Sciatic nerve (tissue), 2 donors: ENCODE measurements at regions not wholly inside any gene's neighbourhood (a gene's known extent, or its start where the extent isn't known, plus 50 kb on each side); places are given as distances from the start of the nearest gene placed in this dataset.
"Not testable (repeated sequence)": the region's sequence is repeated elsewhere in the genome, so short reads cannot be mapped to it uniquely, and the experiment has no call there.

ENCODE experiments used
- ATAC-seq: fragments of 200-7000 bp; cut with Tn5 transposase; one replicate; pipeline ENCODE4 v1.9.1; 2020; ENCODE audit warnings: mild to moderate bottlenecking, moderate library complexity
- DNase-seq: peaks from one replicate; pipeline ENCODE4 v3.0.0-alpha.2; 2020; ENCODE audit warnings: low spot score
- intact Hi-C: fragments of 100-400 bp; cut with DNase I; formaldehyde crosslinking; loops from one replicate; pipeline ENCODE4 v1.14.2; 2022
- donor health status: DM: no; HTN: no; CAD: no.
- donor health status: DM: no; HTN: no; CAD: no.

DNA sequence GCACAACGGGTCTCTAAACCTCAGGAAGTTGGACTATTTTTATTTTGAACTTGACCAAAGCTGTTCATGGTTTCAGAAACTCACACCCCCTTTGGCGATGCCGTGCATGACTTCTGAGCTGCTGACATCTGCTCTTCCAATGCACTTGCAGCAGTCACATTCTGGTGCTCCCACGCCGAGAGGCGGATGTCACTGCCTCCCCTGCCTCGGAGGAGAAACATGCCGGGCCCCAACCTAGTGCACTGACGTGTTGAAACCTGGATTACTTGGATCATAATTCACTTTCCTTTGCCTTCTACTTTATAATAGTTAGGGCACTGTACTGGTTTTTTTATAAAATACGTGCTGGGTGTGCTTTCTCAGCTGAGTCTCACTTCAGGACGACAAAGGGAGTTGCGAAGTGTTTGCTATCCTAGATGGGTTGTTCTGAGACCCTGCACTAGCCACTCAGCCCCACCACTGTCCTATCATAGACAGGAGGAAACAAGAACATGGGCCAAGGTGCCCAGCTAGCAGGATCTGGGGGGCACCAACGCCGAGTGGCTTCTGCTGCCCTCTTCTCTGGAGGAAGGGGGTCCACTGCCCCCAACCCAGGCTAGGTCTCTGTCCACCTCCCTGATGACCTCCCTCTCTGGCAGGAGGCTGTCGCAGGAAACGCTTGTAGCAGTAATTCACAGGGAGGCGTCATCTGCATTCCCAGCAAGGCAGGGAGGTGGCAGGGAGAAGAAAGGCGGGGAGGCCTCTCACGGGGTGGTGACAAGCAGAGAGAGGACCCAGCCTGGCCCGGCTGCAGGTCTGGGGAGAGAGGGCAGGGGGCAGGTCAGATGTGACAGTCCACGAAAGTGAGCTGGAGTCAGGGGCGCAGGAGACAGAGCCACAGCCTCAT is 158.8 kb upstream of the IQSEC1 start:
- DNase-seq = no peak
- ATAC-seq = no peak
- intact Hi-C loops = no loop called here

DNA sequence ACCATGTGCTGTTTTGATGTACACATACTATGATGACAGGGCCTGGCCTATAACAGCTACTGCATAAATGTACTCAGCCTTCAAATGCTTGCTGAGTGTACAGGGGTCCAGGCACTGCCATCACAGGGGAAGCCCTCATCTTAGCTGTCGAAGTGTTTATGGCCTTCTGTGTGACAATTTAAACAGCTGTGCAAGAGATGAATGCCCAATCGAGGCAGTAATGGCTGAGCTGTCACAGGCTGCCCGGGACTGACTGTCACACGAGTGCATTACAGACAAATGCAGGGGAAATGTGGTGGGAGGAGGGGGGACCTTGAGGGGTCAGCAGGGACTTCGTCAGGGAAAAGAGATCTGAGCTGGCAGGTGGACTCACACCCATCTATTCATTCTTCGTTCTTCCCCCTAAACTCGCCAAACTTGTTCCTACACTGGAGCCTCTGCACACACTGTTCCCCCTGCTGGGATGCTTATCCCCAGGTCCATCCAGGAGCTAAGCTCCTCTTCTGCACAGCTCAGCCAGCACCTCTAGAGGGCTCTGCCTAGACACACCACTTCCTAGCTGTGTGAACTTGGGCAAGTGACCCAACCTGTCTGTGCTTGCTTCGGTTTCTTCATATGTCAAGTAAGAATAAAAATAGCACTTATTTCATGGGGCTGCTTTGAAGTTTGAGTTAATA is 156.2 kb upstream of the IQSEC1 start:
- no peak for ATAC-seq
- intact Hi-C loops = no loop called here
- DNase-seq = no peak

DNA sequence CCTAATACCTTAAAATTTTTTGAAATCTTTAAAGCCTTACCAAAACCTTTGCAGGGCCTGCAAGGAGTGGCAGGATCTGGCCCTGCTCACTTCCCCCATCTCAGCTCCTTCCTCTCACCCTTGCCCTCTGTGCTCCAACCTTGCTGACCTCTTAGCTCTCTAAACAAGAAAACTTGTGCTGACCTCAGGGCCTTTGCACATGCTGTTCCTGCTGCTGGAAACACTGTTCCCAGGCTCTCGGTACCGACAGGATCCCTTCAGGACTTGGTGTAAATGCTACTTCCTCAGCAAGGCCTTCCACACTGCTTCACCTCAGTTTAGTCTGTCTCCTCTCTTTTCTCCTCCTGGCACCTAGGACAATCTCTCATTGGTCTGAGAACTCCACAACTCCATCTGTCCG is 155.4 kb upstream of the IQSEC1 start:
- intact Hi-C loops = no loop called here
- ATAC-seq (no peak), DNase-seq (no peak)

DNA sequence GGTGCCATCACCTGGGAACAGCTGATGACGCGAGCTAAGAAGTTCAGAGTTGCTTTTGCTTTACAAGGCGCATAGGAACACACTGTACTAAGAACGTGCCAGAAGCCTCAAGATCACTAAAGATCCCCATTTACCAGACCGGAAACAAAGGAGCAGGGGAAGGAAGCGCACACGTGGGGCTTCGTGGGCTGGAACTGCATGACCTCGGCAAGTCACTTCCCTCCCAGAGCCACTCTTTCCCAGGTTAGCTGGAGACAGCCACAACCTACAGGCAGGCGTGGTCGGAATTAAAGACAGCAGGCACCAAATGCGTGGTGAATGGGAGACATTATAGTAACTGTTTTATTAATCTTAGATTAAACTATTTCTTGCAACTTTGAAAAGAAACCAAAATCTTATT is 154.9 kb upstream of the IQSEC1 start:
- DNase-seq, intact Hi-C loops, ATAC-seq: not testable (repeated sequence)

DNA sequence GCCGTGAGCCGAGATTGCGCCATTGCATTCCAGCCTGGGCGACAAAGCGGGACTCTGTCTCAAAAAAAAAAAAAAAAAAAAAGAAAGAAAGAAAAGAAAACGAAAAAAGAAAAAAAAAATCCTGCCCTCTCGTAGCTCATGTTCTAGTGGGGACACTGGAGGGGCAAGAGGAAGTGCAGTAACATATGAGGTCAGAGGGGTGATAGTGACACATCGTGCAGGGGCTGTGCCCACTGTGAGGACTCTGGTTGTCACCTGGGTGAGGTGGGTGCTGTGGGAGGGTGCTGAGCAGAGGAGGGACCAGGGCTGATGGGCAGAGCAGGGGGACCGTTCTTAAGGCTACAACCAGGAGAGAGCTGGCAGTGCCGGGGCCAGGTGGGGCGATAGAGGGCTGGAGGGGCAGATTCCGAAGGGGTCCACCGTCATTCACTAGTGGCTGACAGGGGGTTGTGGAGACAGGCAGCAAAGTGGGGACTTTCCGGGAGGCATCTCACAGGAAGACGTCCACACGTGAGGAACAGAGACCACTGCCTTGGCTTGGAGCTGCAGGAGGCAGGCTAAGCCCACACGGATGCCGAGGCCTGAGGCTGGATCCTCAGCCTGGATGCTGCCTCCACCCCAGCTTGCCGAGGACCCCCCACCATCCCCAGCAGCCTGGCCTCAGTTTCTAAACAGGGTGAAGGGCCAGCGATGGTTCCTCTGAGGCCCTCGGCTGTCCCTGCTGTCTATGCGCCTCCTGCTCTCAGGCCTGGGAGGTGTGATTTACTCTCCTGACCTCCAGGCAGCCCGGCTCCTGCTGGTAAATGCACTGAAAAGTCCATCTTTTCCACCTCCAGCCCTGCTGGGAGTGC is 154.3 kb upstream of the IQSEC1 start:
- intact Hi-C loops = no loop called here
- ATAC-seq = no peak
- DNase-seq = no peak

DNA sequence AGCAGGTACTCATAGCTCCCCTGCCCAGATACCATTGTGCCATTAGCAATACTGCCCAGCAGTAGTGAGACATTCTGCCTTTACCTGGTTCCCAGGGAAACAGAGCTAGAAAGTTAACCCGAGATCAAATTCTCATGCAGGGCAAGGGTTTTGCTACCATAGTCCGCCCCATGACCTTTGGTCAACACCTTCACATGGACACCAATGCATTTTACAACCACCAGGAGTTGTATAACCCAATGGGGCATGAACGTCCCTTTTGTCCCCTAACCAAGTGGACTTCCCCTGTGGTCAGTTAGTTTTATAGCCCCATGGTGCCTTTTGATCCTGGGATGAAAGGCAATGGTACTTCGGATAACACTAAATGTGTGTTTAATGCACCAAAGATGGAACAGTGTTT is 151.7 kb upstream of the IQSEC1 start:
- DNase-seq (no peak), ATAC-seq (no peak)
- intact Hi-C loops = no loop called here

DNA sequence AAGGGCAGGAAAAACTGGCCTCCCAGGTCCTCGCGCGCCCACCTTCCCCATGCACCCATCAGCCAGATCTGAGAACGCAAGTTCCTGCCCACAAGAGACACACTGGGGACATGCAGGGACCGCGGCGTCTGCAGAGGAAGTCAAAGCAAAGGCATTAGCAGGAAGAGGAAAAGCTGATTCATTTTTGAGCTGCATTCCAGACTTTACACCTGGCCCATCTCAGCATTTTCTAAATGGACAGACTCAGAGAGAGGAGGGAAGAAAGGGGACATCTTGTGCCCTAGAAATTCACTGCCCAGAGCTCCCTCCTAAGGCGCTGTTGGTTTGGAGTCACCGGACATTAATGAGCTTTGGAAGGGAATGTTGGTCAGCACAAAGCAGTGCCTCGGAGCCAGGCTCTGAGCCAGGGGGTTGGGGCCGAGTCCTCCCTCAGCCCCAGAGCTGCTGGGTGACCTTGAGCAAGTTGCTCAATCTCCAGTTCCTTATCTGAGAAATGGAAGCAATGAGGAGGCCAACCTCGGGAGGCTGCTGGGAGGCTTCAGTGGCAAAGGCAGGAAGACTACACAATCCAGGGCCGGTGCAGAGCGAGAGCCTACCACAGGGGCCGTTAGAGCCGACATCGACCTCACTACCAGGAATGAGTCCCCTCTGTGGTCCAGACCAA is 150.5 kb upstream of the IQSEC1 start:
- intact Hi-C loops = no loop called here
- DNase-seq (no peak), ATAC-seq (no peak)

DNA sequence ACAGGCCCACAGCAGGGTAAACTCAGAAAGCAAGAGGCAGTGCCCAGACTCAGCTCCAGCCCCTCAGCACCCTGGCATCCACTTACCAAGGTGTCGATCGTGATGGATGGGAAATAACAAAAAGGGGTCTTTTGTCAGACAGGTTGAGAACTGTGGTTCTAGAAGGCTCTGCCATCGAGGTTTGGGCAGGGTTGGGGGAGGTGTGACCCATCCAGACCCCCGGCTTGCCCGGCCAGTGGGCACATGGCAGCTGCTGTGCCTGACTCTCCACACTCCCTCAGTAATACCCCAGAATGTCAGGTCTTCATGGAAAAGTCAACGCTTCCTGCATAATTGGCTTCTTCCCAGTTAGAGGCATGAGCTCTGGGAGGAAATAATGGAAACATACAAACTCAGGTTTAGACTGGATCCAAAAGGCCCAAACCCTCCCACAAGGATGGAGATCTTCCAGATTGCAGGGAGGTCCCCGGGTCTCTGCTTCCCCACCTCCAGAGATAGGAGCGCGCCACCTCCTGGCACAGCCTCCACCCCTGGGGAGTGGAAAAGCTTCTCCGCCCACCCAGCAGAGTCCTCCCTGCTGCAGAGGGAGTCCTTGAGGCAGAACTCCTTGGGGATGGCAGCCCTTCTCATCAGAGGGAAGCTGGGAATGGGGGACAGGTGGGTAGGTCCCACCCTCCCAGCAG is 149.8 kb upstream of the IQSEC1 start:
- ATAC-seq = no peak
- intact Hi-C loops = no loop called here
- DNase-seq = no peak

DNA sequence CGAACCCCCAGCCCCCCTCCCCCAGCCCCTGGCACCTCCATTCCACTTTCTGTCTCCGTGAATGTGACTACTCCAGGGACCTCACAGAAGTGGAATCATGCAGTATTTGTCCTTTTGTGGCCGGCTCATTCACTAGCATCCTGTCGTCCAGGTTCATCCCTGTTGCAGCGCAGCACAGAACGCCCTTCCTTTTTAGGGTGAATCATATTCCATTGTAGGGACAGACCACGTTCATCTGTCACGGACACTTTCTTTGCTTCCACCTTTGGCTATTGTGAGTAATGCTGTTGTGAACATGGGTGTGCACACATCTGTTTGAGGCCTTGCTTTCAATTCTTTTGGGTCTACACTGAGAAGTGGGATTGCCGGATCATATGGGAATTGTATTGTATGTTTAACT is 148.9 kb upstream of the IQSEC1 start:
- DNase-seq (no peak), ATAC-seq (no peak)
- intact Hi-C loops = no loop called here

DNA sequence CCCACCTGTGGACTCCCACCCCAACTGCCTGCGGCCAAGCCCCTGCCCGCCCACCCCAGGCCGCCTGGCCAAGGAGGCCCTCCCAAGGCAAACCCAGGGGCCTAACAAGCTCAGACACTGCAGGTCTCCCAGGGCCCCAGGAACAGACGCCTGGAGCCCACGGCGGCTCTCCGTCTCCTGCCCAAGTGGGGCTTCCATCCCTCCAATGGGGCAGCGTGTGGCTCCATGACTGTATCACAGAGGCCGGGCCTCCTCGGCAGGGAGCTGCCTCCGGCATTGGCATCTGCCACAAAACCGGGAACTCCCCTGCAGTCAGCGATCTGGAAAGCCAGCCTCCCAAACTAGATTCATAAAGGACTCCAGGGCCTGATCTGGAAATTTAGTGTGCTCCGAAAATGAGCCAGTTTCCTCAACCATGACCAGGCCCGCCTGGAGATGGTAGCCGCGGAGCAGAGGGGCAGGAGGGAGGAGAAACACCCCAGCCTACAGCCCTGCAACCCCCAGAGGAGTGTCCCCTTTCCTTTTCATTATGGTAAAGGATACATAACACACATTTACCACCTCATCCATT is 148.3 kb upstream of the IQSEC1 start:
- intact Hi-C loops = no loop called here
- DNase-seq = no peak
- ATAC-seq = no peak

DNA sequence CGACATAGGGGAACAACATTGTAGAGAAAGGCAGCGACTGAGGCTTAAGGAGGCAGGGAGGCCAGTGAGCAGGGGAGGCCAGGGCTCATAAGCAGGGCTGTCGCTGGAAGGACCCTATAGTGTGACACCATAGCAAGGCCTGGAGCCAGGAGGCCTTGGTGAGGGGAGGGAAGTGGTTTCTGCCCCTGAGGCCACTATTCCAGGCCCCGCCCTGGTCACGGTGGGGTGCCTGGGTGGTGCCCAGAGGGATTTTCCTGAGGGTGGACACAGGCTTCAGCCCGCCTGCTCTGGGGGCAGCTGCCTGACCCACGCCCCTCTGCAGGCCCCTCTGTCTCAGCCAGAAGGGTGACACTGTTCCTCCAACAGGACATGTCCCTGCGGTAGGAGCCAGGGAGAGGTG is 147.8 kb upstream of the IQSEC1 start:
- intact Hi-C loops = no loop called here
- ATAC-seq (no peak), DNase-seq (no peak)

DNA sequence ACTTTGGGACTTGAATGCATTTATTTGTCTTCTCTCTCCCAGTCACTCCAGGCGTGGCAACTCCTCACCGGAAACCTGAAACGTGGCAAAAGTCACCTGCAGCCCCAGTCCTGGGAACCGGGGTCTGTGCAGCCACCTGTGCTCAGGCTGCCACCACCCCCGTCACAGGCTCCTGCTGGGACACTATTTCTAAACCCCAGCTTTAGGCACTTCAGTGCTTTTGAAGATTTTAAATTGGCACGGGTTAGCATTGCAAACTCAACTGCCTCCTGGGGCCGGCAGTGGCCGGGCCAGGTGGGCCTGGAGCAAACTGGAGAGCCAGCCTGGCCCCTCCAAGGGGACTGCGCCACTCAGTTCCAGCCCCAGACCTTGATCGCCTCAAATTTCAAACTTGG is 146.7 kb upstream of the IQSEC1 start:
- no peak for DNase-seq
- ATAC-seq = no peak
- intact Hi-C loops = no loop called here

DNA sequence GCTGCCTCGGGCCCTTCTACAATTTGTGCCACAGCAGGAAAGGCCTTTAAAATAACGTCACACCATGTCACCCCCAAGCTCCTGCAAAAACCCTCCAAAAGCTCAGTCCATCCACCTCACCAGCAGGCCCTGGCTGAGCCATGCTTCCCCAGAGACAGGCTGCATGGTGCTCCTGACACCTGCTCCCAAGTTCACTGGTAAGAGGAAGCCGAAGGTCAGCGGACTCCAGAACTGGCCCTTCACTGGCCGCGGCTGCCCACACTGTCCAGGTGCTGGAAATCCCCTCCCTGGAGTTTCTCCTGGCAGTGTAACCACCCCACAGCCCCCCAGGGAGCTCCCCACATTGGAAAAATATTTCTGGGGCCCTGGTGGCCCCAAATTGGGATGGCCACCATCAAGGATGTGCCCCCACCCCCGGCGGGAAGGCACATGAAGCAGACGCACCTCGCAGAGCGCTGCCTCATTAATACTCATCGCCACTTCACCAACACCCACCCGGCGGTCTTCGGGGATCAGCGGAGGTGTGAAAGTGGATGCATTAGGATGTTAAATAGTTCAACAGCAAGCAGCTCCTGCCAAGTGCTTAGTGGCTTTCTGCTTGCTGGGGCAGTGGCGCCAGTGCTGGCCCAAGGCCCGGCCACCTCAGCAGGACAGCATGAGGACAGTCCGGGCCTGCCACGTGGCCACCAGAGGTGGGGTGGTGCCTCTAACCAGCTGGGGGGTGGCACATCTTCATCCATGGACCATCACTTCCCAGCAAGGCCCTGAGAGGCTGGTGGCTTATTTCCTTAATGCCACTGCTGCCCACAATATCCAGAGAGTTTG is 146.1 kb upstream of the IQSEC1 start:
- ATAC-seq (no peak), DNase-seq (no peak)
- intact Hi-C loops = no loop called here

DNA sequence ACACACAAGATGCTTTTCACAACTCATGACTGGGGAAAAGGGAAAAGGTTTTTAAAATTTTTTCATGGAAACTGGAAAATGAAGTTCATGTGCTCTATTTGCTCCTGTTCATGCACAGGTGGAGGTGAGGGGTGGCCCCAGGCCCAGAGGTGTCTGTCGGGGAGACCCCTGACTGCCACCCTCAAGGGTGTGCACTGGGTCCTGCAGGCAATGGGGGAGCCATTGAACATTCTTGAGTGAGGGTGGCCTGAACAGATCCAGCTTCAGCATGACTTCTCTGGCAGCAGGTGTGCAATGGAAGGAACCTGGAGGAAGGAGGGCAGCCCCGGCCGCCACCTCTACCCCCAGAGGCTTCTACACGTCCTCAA is 145.3 kb upstream of the IQSEC1 start:
- DNase-seq (no peak), ATAC-seq (no peak)
- intact Hi-C loops = no loop called here

DNA sequence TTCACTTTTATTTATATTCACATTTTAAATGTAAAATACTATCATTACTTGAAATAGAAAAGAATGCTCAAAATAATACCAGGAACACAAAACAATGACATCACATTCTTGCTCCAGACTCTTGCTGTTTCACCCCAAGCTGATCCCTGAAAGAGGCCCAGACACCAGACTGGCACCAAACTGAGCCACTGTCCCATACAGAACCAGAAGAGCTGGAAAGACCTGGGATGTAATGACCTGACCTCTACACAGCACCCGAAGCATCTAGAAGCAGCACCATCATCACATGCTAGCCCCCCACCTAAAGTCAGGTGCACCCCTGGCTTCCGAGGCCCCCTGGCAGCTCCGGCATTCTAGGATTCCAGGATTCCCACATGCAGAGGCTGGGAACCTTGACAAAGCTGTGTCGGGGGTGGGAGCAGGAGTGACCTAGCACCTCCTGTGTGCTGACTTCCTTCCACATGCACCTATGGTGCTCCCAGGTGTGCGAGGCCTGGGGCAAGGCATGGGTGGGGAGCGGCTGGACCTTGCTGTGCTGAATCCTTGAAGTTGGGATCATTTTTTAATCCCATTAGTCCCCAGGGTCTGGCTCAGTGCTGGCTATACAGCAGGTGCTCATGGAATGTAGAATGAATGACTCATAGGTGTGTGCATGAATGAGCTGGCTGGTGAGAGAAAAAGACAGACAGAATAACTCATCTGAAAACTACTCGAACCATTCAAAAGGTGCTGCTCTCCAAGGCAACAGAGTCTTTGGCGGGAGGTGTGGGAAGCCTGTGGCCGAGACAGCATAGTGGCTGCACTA is 144.7 kb upstream of the IQSEC1 start:
- DNase-seq (no peak), ATAC-seq (no peak)
- intact Hi-C loops = no loop called here

DNA sequence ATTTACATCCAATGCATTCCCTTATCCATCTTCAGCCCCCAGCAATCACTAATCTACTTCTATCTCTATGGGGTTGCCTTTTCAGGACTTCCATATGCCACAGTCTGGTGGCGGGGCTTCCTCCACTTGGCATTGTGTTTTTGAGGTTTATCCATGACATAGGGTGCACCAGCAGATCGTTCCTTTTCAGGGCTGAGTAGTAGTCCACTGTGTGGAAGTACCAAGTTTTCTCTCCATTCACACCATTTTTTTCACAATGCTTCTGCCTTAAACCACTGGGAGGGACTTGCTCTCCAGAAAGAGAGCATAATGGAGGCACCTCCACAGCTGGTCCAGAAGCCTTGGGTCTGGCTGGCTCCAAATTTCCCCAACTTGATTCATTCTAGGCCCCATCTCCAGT is 144.0 kb upstream of the IQSEC1 start:
- no peak for ATAC-seq
- intact Hi-C loops = no loop called here

DNA sequence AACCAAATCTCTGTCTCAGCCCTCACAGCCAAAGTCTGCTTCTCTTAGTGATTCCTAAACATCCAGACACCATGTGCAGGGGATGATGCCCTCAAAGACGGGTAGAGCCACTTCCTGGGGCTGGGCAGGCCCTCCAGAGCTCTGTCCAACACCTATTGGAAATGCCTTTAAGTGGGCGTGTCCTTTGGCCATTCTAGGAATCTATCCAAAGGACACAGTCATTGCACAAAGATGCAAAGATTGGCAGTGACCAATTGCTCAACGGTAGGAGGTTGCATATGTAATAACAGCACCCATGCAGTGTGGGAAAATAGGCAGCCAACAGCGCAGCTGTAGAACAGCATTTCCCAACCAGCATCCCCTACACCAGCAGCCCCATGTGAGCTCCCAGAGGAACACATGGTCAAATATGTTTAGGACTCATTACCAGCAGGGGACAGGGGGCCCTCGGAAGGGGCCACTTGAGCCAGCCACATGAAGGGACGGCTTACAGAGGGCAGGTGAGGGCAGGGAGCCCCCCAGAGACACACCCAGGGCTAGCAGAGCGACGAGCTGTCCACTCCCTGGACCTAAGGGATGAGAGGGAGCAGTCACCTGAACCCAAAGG is 142.8 kb upstream of the IQSEC1 start:
- intact Hi-C loops = no loop called here
- ATAC-seq (no peak), DNase-seq (no peak)

More for the DNA sequence above, 144.0 kb upstream of the IQSEC1 start:
- DNase-seq = no peak
